ENCODE measurements at regions not wholly inside any gene's neighbourhood (a gene's known extent, or its start where the extent isn't known, plus 50 kb on each side); places are given as distances from the start of the nearest gene placed in this dataset.

GRCh38 chr15:87575896-87576473, 680.6 kb downstream of the NTRK3 start:
- Histone ChIP-seq H3K36me3 (ENCODE audit: control insufficient read depth, insufficient read depth, low read length) (no peaks in the 10 kb centered on the region), H3K4me3 (ENCODE audit: low read length) (no peak overlapping the region), H3K27me3 (ENCODE audit: control insufficient read depth, insufficient read depth, low read length) (no peaks in the 10 kb centered on the region), H3K4me1 (ENCODE audit: control insufficient read depth, insufficient read depth, low read length) (peaks cover 3% of the 10 kb centered on the region), H3K9ac (ENCODE audit: low read length) (no peak overlapping the region), H3K27ac (ENCODE audit: low read depth, low read length) (no peak overlapping the region)

- Histone ChIP-seq H3K27ac (ENCODE audit: low read depth, low read length) (no peak overlapping the region), H3K27me3 (ENCODE audit: control insufficient read depth, insufficient read depth, low read length) (no peaks in the 10 kb centered on the region), H3K4me1 (ENCODE audit: control insufficient read depth, insufficient read depth, low read length) (peaks cover 3% of the 10 kb centered on the region), H3K4me3 (ENCODE audit: low read length) (no peak overlapping the region), H3K36me3 (ENCODE audit: control insufficient read depth, insufficient read depth, low read length) (no peaks in the 10 kb centered on the region), H3K9ac (ENCODE audit: low read length) (no peak overlapping the region)
Observed at GRCh38 chr15:87573534-87573933, 683.0 kb downstream of the NTRK3 start.

- H3K27me3 ChIP-seq (ENCODE audit: control insufficient read depth, insufficient read depth, low read length), result no peaks in the 10 kb centered on the region
- no peaks in the 10 kb centered on the region for H3K36me3 ChIP-seq (ENCODE audit: control insufficient read depth, insufficient read depth, low read length)
- no peak overlapping the region for H3K9ac ChIP-seq (ENCODE audit: low read length)
- H3K4me1 ChIP-seq (ENCODE audit: control insufficient read depth, insufficient read depth, low read length), result peaks cover 3% of the 10 kb centered on the region
- H3K4me3 ChIP-seq (ENCODE audit: low read length), result no peak overlapping the region
- H3K27ac ChIP-seq (ENCODE audit: low read depth, low read length), result no peak overlapping the region
Observed at GRCh38 chr15:87573039-87573438, 683.5 kb downstream of the NTRK3 start.

GRCh38 chr15:87572381-87572910, 684.1 kb downstream of the NTRK3 start:
- no peaks in the 10 kb centered on the region for H3K36me3 ChIP-seq (ENCODE audit: control insufficient read depth, insufficient read depth, low read length)
- H3K4me1 ChIP-seq (ENCODE audit: control insufficient read depth, insufficient read depth, low read length), result peaks cover 3% of the 10 kb centered on the region
- no peaks in the 10 kb centered on the region for H3K27me3 ChIP-seq (ENCODE audit: control insufficient read depth, insufficient read depth, low read length)
- no peak overlapping the region for H3K9ac ChIP-seq (ENCODE audit: low read length)
- H3K4me3 ChIP-seq (ENCODE audit: low read length), result no peak overlapping the region
- H3K27ac ChIP-seq (ENCODE audit: low read depth, low read length), result no peak overlapping the region

- H3K36me3 ChIP-seq (ENCODE audit: control insufficient read depth, insufficient read depth, low read length), result no peaks in the 10 kb centered on the region
- no peak overlapping the region for H3K4me3 ChIP-seq (ENCODE audit: low read length)
- peaks cover 3% of the 10 kb centered on the region for H3K4me1 ChIP-seq (ENCODE audit: control insufficient read depth, insufficient read depth, low read length)
- no peaks in the 10 kb centered on the region for H3K27me3 ChIP-seq (ENCODE audit: control insufficient read depth, insufficient read depth, low read length)
- no peak overlapping the region for H3K27ac ChIP-seq (ENCODE audit: low read depth, low read length)
- no peak overlapping the region for H3K9ac ChIP-seq (ENCODE audit: low read length)
Observed at GRCh38 chr15:87570206-87570605, 686.3 kb downstream of the NTRK3 start.

- Histone ChIP-seq H3K27me3 (ENCODE audit: control insufficient read depth, insufficient read depth, low read length) (no peaks in the 10 kb centered on the region), H3K36me3 (ENCODE audit: control insufficient read depth, insufficient read depth, low read length) (no peaks in the 10 kb centered on the region), H3K4me3 (ENCODE audit: low read length) (no peak overlapping the region), H3K27ac (ENCODE audit: low read depth, low read length) (no peak overlapping the region), H3K9ac (ENCODE audit: low read length) (no peak overlapping the region), H3K4me1 (ENCODE audit: control insufficient read depth, insufficient read depth, low read length) (peaks cover 3% of the 10 kb centered on the region)
Observed at GRCh38 chr15:87569581-87569980, 687.0 kb downstream of the NTRK3 start.

- no peaks in the 10 kb centered on the region for H3K27me3 ChIP-seq (ENCODE audit: control insufficient read depth, insufficient read depth, low read length)
- no peak overlapping the region for H3K4me3 ChIP-seq (ENCODE audit: low read length)
Observed at GRCh38 chr15:87567406-87568030, 689.0 kb downstream of the NTRK3 start.

GRCh38 chr15:87566236-87566635, 690.3 kb downstream of the NTRK3 start:
- Histone ChIP-seq H3K9ac (ENCODE audit: low read length) (no peak overlapping the region), H3K4me3 (ENCODE audit: low read length) (no peak overlapping the region), H3K36me3 (ENCODE audit: control insufficient read depth, insufficient read depth, low read length) (no peaks in the 10 kb centered on the region), H3K27ac (ENCODE audit: low read depth, low read length) (no peak overlapping the region), H3K4me1 (ENCODE audit: control insufficient read depth, insufficient read depth, low read length) (peaks cover 2% of the 10 kb centered on the region), H3K27me3 (ENCODE audit: control insufficient read depth, insufficient read depth, low read length) (no peaks in the 10 kb centered on the region)

More at GRCh38 chr15:87567406-87568030, 689.0 kb downstream of the NTRK3 start:
- Histone ChIP-seq H3K9ac (ENCODE audit: low read length) (no peak overlapping the region), H3K27ac (ENCODE audit: low read depth, low read length) (no peak overlapping the region), H3K4me1 (ENCODE audit: control insufficient read depth, insufficient read depth, low read length) (peaks cover 3% of the 10 kb centered on the region), H3K36me3 (ENCODE audit: control insufficient read depth, insufficient read depth, low read length) (no peaks in the 10 kb centered on the region)

- Histone ChIP-seq H3K27ac (ENCODE audit: low read depth, low read length) (no peak overlapping the region), H3K36me3 (ENCODE audit: control insufficient read depth, insufficient read depth, low read length) (no peaks in the 10 kb centered on the region), H3K9ac (ENCODE audit: low read length) (no peak overlapping the region), H3K4me3 (ENCODE audit: low read length) (no peak overlapping the region), H3K27me3 (ENCODE audit: control insufficient read depth, insufficient read depth, low read length) (no peaks in the 10 kb centered on the region), H3K4me1 (ENCODE audit: control insufficient read depth, insufficient read depth, low read length) (no peaks in the 10 kb centered on the region)
Observed at GRCh38 chr15:87564681-87565080, 691.9 kb downstream of the NTRK3 start.

GRCh38 chr15:87563869-87564268, 692.7 kb downstream of the NTRK3 start:
- Histone ChIP-seq H3K27me3 (ENCODE audit: control insufficient read depth, insufficient read depth, low read length) (no peaks in the 10 kb centered on the region), H3K27ac (ENCODE audit: low read depth, low read length) (no peak overlapping the region), H3K4me1 (ENCODE audit: control insufficient read depth, insufficient read depth, low read length) (no peaks in the 10 kb centered on the region), H3K36me3 (ENCODE audit: control insufficient read depth, insufficient read depth, low read length) (no peaks in the 10 kb centered on the region), H3K9ac (ENCODE audit: low read length) (no peak overlapping the region), H3K4me3 (ENCODE audit: low read length) (no peak overlapping the region)

- H3K27ac ChIP-seq (ENCODE audit: low read depth, low read length), result no peak overlapping the region
- no peak overlapping the region for H3K9ac ChIP-seq (ENCODE audit: low read length)
- H3K4me3 ChIP-seq (ENCODE audit: low read length), result no peak overlapping the region
- H3K27me3 ChIP-seq (ENCODE audit: control insufficient read depth, insufficient read depth, low read length), result no peaks in the 10 kb centered on the region
- no peaks in the 10 kb centered on the region for H3K4me1 ChIP-seq (ENCODE audit: control insufficient read depth, insufficient read depth, low read length)
- H3K36me3 ChIP-seq (ENCODE audit: control insufficient read depth, insufficient read depth, low read length), result no peaks in the 10 kb centered on the region
Observed at GRCh38 chr15:87562203-87562602, 694.3 kb downstream of the NTRK3 start.

GRCh38 chr15:87561641-87562040, 694.9 kb downstream of the NTRK3 start:
- no peak overlapping the region for H3K9ac ChIP-seq (ENCODE audit: low read length)
- no peaks in the 10 kb centered on the region for H3K4me1 ChIP-seq (ENCODE audit: control insufficient read depth, insufficient read depth, low read length)
- H3K27me3 ChIP-seq (ENCODE audit: control insufficient read depth, insufficient read depth, low read length), result no peaks in the 10 kb centered on the region
- no peak overlapping the region for H3K27ac ChIP-seq (ENCODE audit: low read depth, low read length)
- H3K4me3 ChIP-seq (ENCODE audit: low read length), result no peak overlapping the region
- H3K36me3 ChIP-seq (ENCODE audit: control insufficient read depth, insufficient read depth, low read length), result no peaks in the 10 kb centered on the region

GRCh38 chr15:87557881-87558280, 698.7 kb downstream of the NTRK3 start:
- no peaks in the 10 kb centered on the region for H3K4me1 ChIP-seq (ENCODE audit: control insufficient read depth, insufficient read depth, low read length)
- H3K36me3 ChIP-seq (ENCODE audit: control insufficient read depth, insufficient read depth, low read length), result no peaks in the 10 kb centered on the region
- no peaks in the 10 kb centered on the region for H3K27me3 ChIP-seq (ENCODE audit: control insufficient read depth, insufficient read depth, low read length)
- no peak overlapping the region for H3K27ac ChIP-seq (ENCODE audit: low read depth, low read length)
- H3K9ac ChIP-seq (ENCODE audit: low read length), result no peak overlapping the region
- H3K4me3 ChIP-seq (ENCODE audit: low read length), result no peak overlapping the region
